Thyroid gland (tissue), 4 donors: ENCODE measurements at regions not wholly inside any gene's neighbourhood (a gene's known extent, or its start where the extent isn't known, plus 50 kb on each side); places are given as distances from the start of the nearest gene placed in this dataset.

Source experiments
- DNase-seq, 2 donors: peaks; one replicate each; pipeline ENCODE4 v3.0.0-alpha.2; 2019
- H3K27ac ChIP-seq, 3 donors: fragments of 200-600 bp; sonication (generic); 1 replicate in 2 of 3; 2 replicates in 1 of 3; pipeline ENCODE4 v1.5.1; 2016 to 2019; ENCODE audit warnings: mild to moderate bottlenecking in 1 of 3, moderate library complexity in 1 of 3
- H3K27me3 ChIP-seq: fragments of 200-600 bp; sonication (generic); one replicate; pipeline ENCODE4 v1.5.1; 2019
- H3K36me3 ChIP-seq, 2 donors: fragments of 200-600 bp; sonication (generic); one replicate each; pipeline ENCODE4 v1.5.1; 2016 to 2019
- H3K4me1 ChIP-seq, 2 donors: fragments of 200-600 bp; sonication (generic); one replicate each; pipeline ENCODE4 v1.5.1; 2017 to 2019
- H3K4me3 ChIP-seq, 3 donors: fragments of 200-600 bp; sonication (generic); replicated peaks in 1 of 3; 1 replicate in 2 of 3; 2 replicates in 1 of 3; pipeline ENCODE4 v1.5.1; 2016; ENCODE audit warnings: mild to moderate bottlenecking in 1 of 3
- H3K9me3 ChIP-seq: fragments of 200-600 bp; sonication (generic); one replicate; pipeline ENCODE4 v1.5.1; 2017
- CTCF ChIP-seq, 6 experiments: fragments of 200-600 bp in 3 of 6; fragments of 450-650 bp in 3 of 6; sonication (generic) in 3 of 6; IDR thresholded peaks; one replicate each; pipeline ENCODE4 v1.5.1; 2016 to 2019; ENCODE audit warnings: antibody characterized with exemption in 6 of 6, mild to moderate bottlenecking in 2 of 6, inconsistent platforms in 1 of 6, moderate library complexity in 1 of 6
- POLR2A ChIP-seq, 2 donors: fragments of 450-650 bp; IDR thresholded peaks; one replicate each; pipeline ENCODE4 v1.6.1; 2017; ENCODE audit warnings: antibody characterized with exemption in 2 of 2, mild to moderate bottlenecking in 2 of 2, moderate library complexity in 1 of 2
- WGBS, 2 donors: methylation state at CpG; one replicate each; pipeline ENCODE4 v1.1.5; 2017; 5-methylcytosine and 5-hydroxymethylcytosine counted together
- intact Hi-C: fragments of 100-400 bp; cut with DNase I; formaldehyde crosslinking; loops from one replicate; pipeline ENCODE4 v1.15.1; 2023

DNA sequence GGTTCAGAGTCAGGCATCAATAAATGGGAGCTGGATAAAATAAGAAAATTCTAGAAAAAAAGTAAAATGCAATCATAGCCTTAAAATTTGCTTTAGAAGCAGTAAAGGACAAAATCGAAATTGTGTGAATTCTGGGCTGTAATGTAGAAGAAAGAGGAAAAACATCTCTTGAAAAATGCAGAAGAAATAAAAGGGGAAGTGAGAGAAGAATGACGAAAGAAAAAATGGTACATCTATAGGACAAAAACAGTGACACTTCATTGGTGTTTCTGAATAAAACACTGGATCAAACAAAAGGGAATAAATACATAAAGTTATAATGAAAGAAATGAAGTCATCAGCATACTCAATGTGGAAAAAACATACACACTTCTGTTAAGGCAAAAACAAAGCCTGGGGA lies 642.3 kb downstream of the ACTL7B start:
- 70 to 71% methylated on average over 2 of the region's 2 CpGs for WGBS, 2 donors
- Histone ChIP-seq H3K27me3 (no peaks in the 10 kb centered on the region), H3K4me3 (no peak overlapping the region), H3K36me3 (no peaks in the 10 kb centered on the region), H3K27ac (no peak overlapping the region), H3K9me3 (no peaks in the 10 kb centered on the region), H3K4me1 (no peaks in the 10 kb centered on the region)
- DNase-seq, result no peak
- TF ChIP-seq CTCF (IDR thresholded peaks at IDR 0.05), result no peak
- intact Hi-C loops, result no loop called here

- Histone ChIP-seq H3K4me3 (no peak overlapping the region), H3K36me3 (no peaks in the 10 kb centered on the region), H3K27ac (no peak overlapping the region), H3K9me3 (no peaks in the 10 kb centered on the region), H3K4me1 (no peaks in the 10 kb centered on the region), H3K27me3 (no peaks in the 10 kb centered on the region)
- intact Hi-C loops, result no loop called here
- TF ChIP-seq POLR2A (IDR thresholded peaks at IDR 0.05) (no peak), CTCF (IDR thresholded peaks at IDR 0.05) (no peak)
- no peak for DNase-seq
- WGBS, 2 donors, result 71 to 85% methylated on average over 4 of the region's 4 CpGs
Observed at GRCh38 chr9:108212184-108212583, 643.6 kb downstream of the ACTL7B start.

- intact Hi-C loops, result no loop called here
- no peaks in the 10 kb centered on the region for H3K36me3 ChIP-seq
- no peaks in the 10 kb centered on the region for H3K4me1 ChIP-seq
- TF ChIP-seq CTCF (IDR thresholded peaks at IDR 0.05) (no peak), POLR2A (IDR thresholded peaks at IDR 0.05) (no peak)
- DNase-seq, result no peak
- no peaks in the 10 kb centered on the region for H3K27me3 ChIP-seq
- H3K27ac ChIP-seq, result no peak overlapping the region
- H3K4me3 ChIP-seq, result no peak overlapping the region
- WGBS, 2 donors, result 93 to 95% methylated on average over 1 of the region's 1 CpG
- no peaks in the 10 kb centered on the region for H3K9me3 ChIP-seq
Observed at GRCh38 chr9:108211411-108211955, 644.3 kb downstream of the ACTL7B start.

DNA sequence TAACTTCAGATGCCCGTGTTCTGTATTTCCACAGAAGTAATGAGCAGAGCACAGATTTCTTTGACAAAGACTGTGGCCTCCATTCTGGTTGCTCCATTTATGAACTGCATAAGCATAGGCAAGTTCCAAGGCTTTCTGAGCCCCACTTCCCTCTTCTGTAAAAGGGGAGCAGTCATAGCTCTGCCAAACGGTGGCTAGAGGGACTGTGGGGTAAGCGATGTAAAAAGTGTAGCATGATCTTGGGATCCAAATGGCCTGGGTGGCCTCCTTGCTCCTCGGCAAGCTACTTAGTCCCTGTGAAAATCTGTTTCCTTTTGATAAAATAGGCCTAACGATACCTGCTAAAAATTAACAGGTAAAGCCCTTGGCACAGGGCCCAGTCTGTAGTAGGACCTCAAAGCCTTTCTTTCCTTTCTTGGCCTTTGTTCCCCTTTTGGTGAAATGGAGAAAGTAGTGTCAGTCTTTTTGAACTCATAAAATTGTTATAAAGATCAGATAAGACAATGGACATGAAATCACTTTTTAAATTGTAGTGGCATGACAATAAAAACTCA lies 646.6 kb downstream of the ACTL7B start:
- intact Hi-C loops, result no loop called here
- no peak for TF ChIP-seq CTCF (IDR thresholded peaks at IDR 0.05)
- TF ChIP-seq POLR2A (IDR thresholded peaks at IDR 0.05), result no peak
- no peaks in the 10 kb centered on the region for H3K4me1 ChIP-seq
- H3K27me3 ChIP-seq, result no peaks in the 10 kb centered on the region
- no peak overlapping the region for H3K27ac ChIP-seq
- no peak overlapping the region for H3K4me3 ChIP-seq
- WGBS, 2 donors, result 66 to 81% methylated on average over 5 of the region's 5 CpGs
- no peaks in the 10 kb centered on the region for H3K9me3 ChIP-seq
- H3K36me3 ChIP-seq, result no peaks in the 10 kb centered on the region
- no peak for DNase-seq

DNA sequence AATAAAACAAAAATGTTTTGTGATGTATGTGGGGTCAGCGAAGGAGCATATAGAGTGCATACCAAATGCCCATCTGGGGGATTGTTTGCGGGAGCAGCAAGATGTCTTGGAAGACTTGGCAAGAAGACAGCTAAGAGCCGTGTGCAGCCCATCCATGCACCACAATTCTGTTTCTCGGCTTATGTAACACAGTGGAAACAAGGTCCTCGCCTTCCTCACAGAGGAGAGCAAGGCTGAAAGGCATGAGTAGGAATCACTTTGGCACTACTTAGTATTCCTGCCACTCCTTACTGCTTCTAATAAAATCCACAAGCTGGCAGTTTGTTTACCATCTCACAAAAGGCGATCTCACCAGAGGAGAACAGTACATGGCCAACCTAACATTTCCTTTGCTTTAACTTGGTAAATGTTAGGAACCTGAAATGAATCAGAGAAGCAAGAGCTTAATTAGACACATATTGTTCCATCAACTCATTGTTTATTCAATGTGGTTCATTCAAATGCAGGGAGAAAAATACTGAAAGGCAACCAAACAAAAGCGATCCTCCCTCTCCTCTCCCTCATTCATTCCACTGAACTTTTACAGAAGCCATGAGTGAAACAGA lies 648.1 kb downstream of the ACTL7B start:
- H3K27ac ChIP-seq, result no peak overlapping the region
- intact Hi-C loops, result no loop called here
- no peak for DNase-seq
- H3K27me3 ChIP-seq, result no peaks in the 10 kb centered on the region
- H3K9me3 ChIP-seq, result no peaks in the 10 kb centered on the region
- H3K4me1 ChIP-seq, result no peaks in the 10 kb centered on the region
- no peak overlapping the region for H3K4me3 ChIP-seq
- no peaks in the 10 kb centered on the region for H3K36me3 ChIP-seq
- WGBS, 2 donors, result 76 to 78% methylated on average over 7 of the region's 7 CpGs
- no peak for TF ChIP-seq CTCF (IDR thresholded peaks at IDR 0.05)
- no peak for TF ChIP-seq POLR2A (IDR thresholded peaks at IDR 0.05)
